HepG2 (cell line): ENCODE measurements at regions not wholly inside any gene's neighbourhood (a gene's known extent, or its start where the extent isn't known, plus 50 kb on each side); places are given as distances from the start of the nearest gene placed in this dataset.

Experiments
- ATAC-seq: fragments of 200-7000 bp; cut with Tn5 transposase; 3 replicates; pipeline ENCODE4 v1.9.1; 2020; ENCODE audit warnings: mild to moderate bottlenecking, moderate library complexity
- BruUV-seq: library from RNA; stranded (reverse); fragments of 400-500 nt; replicated peaks from 2 replicates; lab custom pipeline; 2021; lab: Mats Ljungman, UMichigan
- CTCF ChIA-PET: fragments of 300-600 bp; formaldehyde crosslinking; extraction: SDS; loops from one replicate; lab custom pipeline; 2021; ENCODE audit warnings: low total read pairs, inconsistent platforms, low intra/inter-chr PET ratio; lab: Yijun Ruan, JAX
- POLR2A ChIA-PET: fragments of 350-600 bp; sonication (Branson Sonifier 250); formaldehyde crosslinking; loops from one replicate; lab custom pipeline; 2020; ENCODE audit warnings: antibody characterized with exemption, inconsistent platforms; lab: Yijun Ruan, JAX
- DNase-seq: peaks from one replicate; pipeline ENCODE4 v3.0.0-alpha.2; 2015; ENCODE audit warnings: low spot score
- FAIRE-seq: peaks from 3 replicates; lab custom pipeline; 2011; peaks lifted over from hg19 to GRCh38; lab: Jason Lieb, UNC
- H2AFZ ChIP-seq: one replicate; pipeline ENCODE4 v1.6.1; 2011; ENCODE audit warnings: low read length, inconsistent platforms
- H3K27ac ChIP-seq: fragments of 300-600 bp; 3 replicates; pipeline ENCODE4 v1.8.0; 2011; ENCODE audit warnings: mixed run types, mild to moderate bottlenecking, mixed read lengths, low read length, inconsistent platforms; ENCODE audit not compliant: insufficient read depth; ENCODE audit errors: extremely low read length
- H3K27me3 ChIP-seq, 2 experiments: fragments of 200-600 bp in 1 of 2; 2 replicates in 1 of 2; 3 replicates in 1 of 2; pipeline versions ENCODE4 v1.6.0 to v1.8.0; 2011; ENCODE audit warnings: low read length in 2 of 2, mild to moderate bottlenecking in 2 of 2, moderate library complexity in 2 of 2, inconsistent platforms in 1 of 2; ENCODE audit not compliant: insufficient read depth in 2 of 2, control insufficient read depth in 1 of 2
- H3K36me3 ChIP-seq, 2 experiments: fragments of 200-600 bp in 1 of 2; replicated peaks in 1 of 2; 2 replicates in 1 of 2; 3 replicates in 1 of 2; pipeline versions ENCODE4 v1.5.1 to v1.8.0; 2011; ENCODE audit warnings: low read length in 2 of 2, inconsistent platforms in 1 of 2; ENCODE audit not compliant: insufficient read depth in 2 of 2, control insufficient read depth in 1 of 2
- H3K4me1 ChIP-seq: 2 replicates; pipeline ENCODE4 v1.5.1; 2012; ENCODE audit warnings: low read length, inconsistent platforms; ENCODE audit not compliant: insufficient read depth
- H3K4me2 ChIP-seq: 2 replicates; pipeline ENCODE4 v1.6.0; 2011; ENCODE audit warnings: low read depth, low read length, inconsistent platforms
- H3K4me3 ChIP-seq, 3 experiments: fragments of 200-600 bp in 1 of 3; sonication (generic), shearing (Covaris generic) in 1 of 3; replicated peaks in 1 of 3; 2 replicates each; pipeline ENCODE4 v1.5.1; 2011 to 2016; ENCODE audit warnings: low read length in 3 of 3, inconsistent platforms in 2 of 3, low read depth in 2 of 3, mild to moderate bottlenecking in 2 of 3, control low read depth in 1 of 3, mixed read lengths in 1 of 3; ENCODE audit not compliant: insufficient read depth in 1 of 3
- H3K79me2 ChIP-seq: one replicate; pipeline ENCODE4 v1.6.1; 2011; ENCODE audit warnings: low read length, inconsistent platforms; ENCODE audit not compliant: insufficient read depth
- H3K9ac ChIP-seq: 2 replicates; pipeline ENCODE4 v1.6.0; 2011; ENCODE audit warnings: mild to moderate bottlenecking, low read depth, low read length, inconsistent platforms; ENCODE audit not compliant: insufficient read depth
- H3K9me3 ChIP-seq: 2 replicates; pipeline ENCODE4 v1.5.1; 2012; ENCODE audit warnings: mild to moderate bottlenecking, low read length
- H4K20me1 ChIP-seq: 2 replicates; pipeline ENCODE4 v1.6.0; 2011; ENCODE audit warnings: inconsistent platforms, mild to moderate bottlenecking, low read length, moderate library complexity; ENCODE audit not compliant: insufficient read depth
- BATF2 ChIP-seq: sonication (generic); formaldehyde crosslinking; IDR thresholded peaks from 2 replicates; pipeline ENCODE4 v1.8.0; 2022; ENCODE audit warnings: mild to moderate bottlenecking, missing genetic modification reagents, moderate library complexity
- E2F5 ChIP-seq: sonication (generic); formaldehyde crosslinking; conservative IDR thresholded peaks from 2 replicates; pipeline ENCODE4 v1.4.0; 2020; ENCODE audit warnings: missing genetic modification reagents
- FOXM1 ChIP-seq: sonication (generic); formaldehyde crosslinking; IDR thresholded peaks from 2 replicates; pipeline ENCODE4 v1.5.0; 2020; ENCODE audit warnings: missing genetic modification reagents
- HNRNPL ChIP-seq: fragments of 200-400 bp; formaldehyde crosslinking; IDR thresholded peaks from 2 replicates; pipeline ENCODE4 v1.6.1; 2017; ENCODE audit warnings: mild to moderate bottlenecking, low read depth, low read length
- IRF1 ChIP-seq: sonication (generic); formaldehyde crosslinking; IDR thresholded peaks from 2 replicates; pipeline ENCODE4 v1.4.0; 2020; ENCODE audit warnings: low read depth, mild to moderate bottlenecking, missing genetic modification reagents
- KAT7 ChIP-seq: IDR thresholded peaks from 2 replicates; pipeline ENCODE4 v1.6.1; 2018; ENCODE audit warnings: borderline replicate concordance, missing compliant biosample characterization
- KDM5A ChIP-seq: fragments of 200-600 bp; sonication (generic); IDR thresholded peaks from 2 replicates; pipeline ENCODE4 v1.7.0; 2018; ENCODE audit warnings: antibody characterized with exemption, mild to moderate bottlenecking, low read length, borderline replicate concordance
- KLF11 ChIP-seq: IDR thresholded peaks from 2 replicates; pipeline ENCODE4 v1.6.1; 2016; ENCODE audit warnings: missing compliant biosample characterization
- PHF5A ChIP-seq: IDR thresholded peaks from one replicate; pipeline ENCODE4 v1.6.1; 2018; ENCODE audit warnings: low read depth, missing genetic modification reagents; ENCODE audit not compliant: unreplicated experiment
- SALL2 ChIP-seq: sonication (generic); formaldehyde crosslinking; IDR thresholded peaks from 2 replicates; pipeline ENCODE4 v1.8.1; 2023; ENCODE audit warnings: mild to moderate bottlenecking, missing genetic modification reagents, inconsistent platforms
- SETDB1 ChIP-seq: sonication (generic); formaldehyde crosslinking; IDR thresholded peaks from 2 replicates; pipeline ENCODE4 v1.5.1; 2020; ENCODE audit warnings: missing genetic modification reagents, mild to moderate bottlenecking, borderline replicate concordance
- TGIF2 ChIP-seq: IDR thresholded peaks from 2 replicates; pipeline ENCODE4 v1.6.1; 2016; ENCODE audit warnings: control low read depth, missing compliant biosample characterization
- TP53 ChIP-seq: sonication (generic); formaldehyde crosslinking; conservative IDR thresholded peaks from 2 replicates; pipeline ENCODE4 v1.4.0; 2020; ENCODE audit warnings: missing genetic modification reagents
- ZNF343 ChIP-seq: sonication (generic); formaldehyde crosslinking; IDR thresholded peaks from 2 replicates; pipeline ENCODE4 v1.4.0; 2020; ENCODE audit warnings: mild to moderate bottlenecking, missing genetic modification reagents
- ZNF484 ChIP-seq: sonication (generic); formaldehyde crosslinking; IDR thresholded peaks from 2 replicates; pipeline ENCODE4 v1.5.1; 2020; ENCODE audit warnings: mild to moderate bottlenecking, low read depth, missing genetic modification reagents, borderline replicate concordance
- ZNF562 ChIP-seq: sonication (generic); formaldehyde crosslinking; IDR thresholded peaks from 2 replicates; pipeline ENCODE4 v1.8.0; 2022; ENCODE audit warnings: missing genetic modification reagents, borderline replicate concordance
- ZNF574 ChIP-seq: sonication (generic); formaldehyde crosslinking; IDR thresholded peaks from 2 replicates; pipeline ENCODE4 v1.4.0; 2020; ENCODE audit warnings: missing genetic modification reagents
- ZNF580 ChIP-seq: IDR thresholded peaks from 2 replicates; pipeline ENCODE4 v1.6.1; 2016; ENCODE audit warnings: low read depth, borderline replicate concordance
- ZNF737 ChIP-seq: sonication (generic); formaldehyde crosslinking; IDR thresholded peaks from 2 replicates; pipeline ENCODE4 v1.5.0; 2020; ENCODE audit warnings: missing genetic modification reagents, mild to moderate bottlenecking, borderline replicate concordance
- ZNF841 ChIP-seq: sonication (generic); formaldehyde crosslinking; IDR thresholded peaks from 2 replicates; pipeline ENCODE4 v1.8.1; 2023; ENCODE audit warnings: missing genetic modification reagents, borderline replicate concordance
- ZSCAN30 ChIP-seq: sonication (generic); formaldehyde crosslinking; IDR thresholded peaks from 2 replicates; pipeline ENCODE4 v1.5.0; 2020; ENCODE audit warnings: mild to moderate bottlenecking, missing genetic modification reagents
- WGBS: methylation state at CpG from one replicate; pipeline ENCODE4 v1.1.6; 2017; ENCODE audit warnings: low lambda C conversion rate; 5-methylcytosine and 5-hydroxymethylcytosine counted together
- in situ Hi-C: cut with HindIII; loops from 2 replicates; pipeline ENCODE4 v1.10.0; 2017; ENCODE audit warnings: low pct_unique_long_range_greater_than_20kb; ENCODE audit not compliant: extremely low pct_ligation_motif_present
- intact Hi-C: fragments of 100-400 bp; cut with micrococcal nuclease; formaldehyde crosslinking; loops from one replicate; pipeline ENCODE4 v1.10.0; 2022; ENCODE audit not compliant: unreplicated experiment

GRCh38 chr3:28845006-28845324, 435.9 kb upstream of the RBMS3 start (continued):
- TF ChIP-seq ZNF841 (no peak), TGIF2 (CRISPR knock-in tag) (no peak), ZNF574 (CRISPR knock-in tag) (no peak), BATF2 (CRISPR knock-in tag) (no peak), ZNF562 (CRISPR knock-in tag) (no peak), E2F5 (CRISPR knock-in tag) (no peak)

GRCh38 chr3:28846971-28847478, 433.8 kb upstream of the RBMS3 start:
- no peak for FAIRE-seq
- Histone ChIP-seq H3K4me3 (no peak overlapping the region), H3K9me3 (no peaks in the 10 kb centered on the region), H3K79me2 (no peaks in the 10 kb centered on the region), H3K27ac (no peak overlapping the region), H3K27me3 (no peaks in the 10 kb centered on the region; a peak in 1 of 5 replicates), H3K4me2 (no peak overlapping the region), H3K36me3 (no peaks in the 10 kb centered on the region), H3K9ac (no peak overlapping the region), H3K4me1 (no peaks in the 10 kb centered on the region), H2AFZ (no peak overlapping the region), H4K20me1 (no peaks in the 10 kb centered on the region)
- intact Hi-C loops, result no loop called here
- WGBS, result 5% methylated on average over 12 of the region's 14 CpGs
- no peak for ATAC-seq
- no TSS peak for BruUV-seq
- CTCF ChIA-PET, result no interaction called here
- in situ Hi-C loops, result no loop called here
- POLR2A ChIA-PET, result no interaction called here
- no peak for DNase-seq
- TF ChIP-seq FOXM1 (CRISPR knock-in tag) (no peak), KAT7 (no peak), ZNF343 (no peak), KLF11 (no peak), ZSCAN30 (no peak), IRF1 (no peak), SALL2 (CRISPR knock-in tag) (no peak), TP53 (CRISPR knock-in tag) (no peak), ZNF580 (CRISPR knock-in tag) (no peak), PHF5A (no peak), HNRNPL (no peak), ZNF737 (no peak), KDM5A (no peak), ZNF484 (CRISPR knock-in tag) (no peak), SETDB1 (CRISPR knock-in tag) (no peak)
